ENCODE measurements at regions not wholly inside any gene's neighbourhood (a gene's known extent, or its start where the extent isn't known, plus 50 kb on each side); places are given as distances from the start of the nearest gene placed in this dataset.

GRCh38 chr7:79646278-79646677, 192.8 kb upstream of the MAGI2 start (continued):
- TF ChIP-seq ZBTB4 (CRISPR knock-in tag; IDR thresholded peaks at IDR 0.05), result no peak
- no peak for TF ChIP-seq ZNF687 (IDR thresholded peaks at IDR 0.05)
- no peak for TF ChIP-seq CBX5 (IDR thresholded peaks at IDR 0.05; ENCODE audit: low read depth)
- TF ChIP-seq CHD1 (IDR thresholded peaks at IDR 0.05; ENCODE audit: low read depth, low read length), result no peak
- no peak for TF ChIP-seq CEBPZ (IDR thresholded peaks at IDR 0.05; ENCODE audit: low read depth, low read length)
- no peak for TF ChIP-seq SKIL (IDR thresholded peaks at IDR 0.05; ENCODE audit: low read depth, poor library complexity, severe bottlenecking)
- no peak for TF ChIP-seq ZNF24 (IDR thresholded peaks at IDR 0.05)
- TF ChIP-seq TCF3 (IDR thresholded peaks at IDR 0.05; ENCODE audit: borderline replicate concordance, insufficient read depth, low read depth, low read length), result no peak
- no peak for TF ChIP-seq FOXM1 (IDR thresholded peaks at IDR 0.05; ENCODE audit: low read depth, low read length)
